ENCODE measurements at regions not wholly inside any gene's neighbourhood (a gene's known extent, or its start where the extent isn't known, plus 50 kb on each side); places are given as distances from the start of the nearest gene placed in this dataset.

GRCh38 chr2:43026426-43027096 is 199.8 kb downstream of the ZFP36L2 start:
- Histone ChIP-seq H3K27me3 (no peaks in the 10 kb centered on the region), H3K4me1 (peaks cover 0 to 33% of the 10 kb centered on the region in 2 donors), H3K4me3 (no peak overlapping the region), H3K27ac (peak overlapping the region; percentile 63 to 71), H3K36me3 (no peaks in the 10 kb centered on the region), H3K9me3 (peaks cover 0 to 5% of the 10 kb centered on the region in 2 donors)
- no peak for TF ChIP-seq CTCF (IDR thresholded peaks at IDR 0.05)
- DNase-seq (ENCODE audit: low spot score): no peak

GRCh38 chr2:43025709-43026295 is 200.6 kb downstream of the ZFP36L2 start:
- Histone ChIP-seq H3K4me3 (no peak overlapping the region), H3K36me3 (no peaks in the 10 kb centered on the region), H3K9me3 (peaks cover 0 to 5% of the 10 kb centered on the region in 2 donors), H3K4me1 (peaks cover 0 to 31% of the 10 kb centered on the region in 2 donors), H3K27me3 (no peaks in the 10 kb centered on the region), H3K27ac (peak overlapping the region in 1 of 2 donors; percentile 71)
- TF ChIP-seq CTCF (IDR thresholded peaks at IDR 0.05): no peak
- no peak for DNase-seq (ENCODE audit: low spot score)

GRCh38 chr2:43024515-43025011 is 201.8 kb downstream of the ZFP36L2 start:
- Histone ChIP-seq H3K27ac (peak overlapping the region in 1 of 2 donors; percentile 38), H3K27me3 (no peaks in the 10 kb centered on the region), H3K36me3 (no peaks in the 10 kb centered on the region), H3K9me3 (peaks cover 0 to 13% of the 10 kb centered on the region in 2 donors), H3K4me3 (no peak overlapping the region), H3K4me1 (peaks cover 0 to 35% of the 10 kb centered on the region in 2 donors)
- DNase-seq (ENCODE audit: low spot score): no peak
- TF ChIP-seq CTCF (IDR thresholded peaks at IDR 0.05): peak; percentile 80 to 96

GRCh38 chr2:43023791-43024514 is 202.5 kb downstream of the ZFP36L2 start:
- Histone ChIP-seq H3K27ac (no peak overlapping the region), H3K4me3 (no peak overlapping the region), H3K4me1 (peaks cover 0 to 40% of the 10 kb centered on the region in 2 donors), H3K36me3 (no peaks in the 10 kb centered on the region), H3K27me3 (no peaks in the 10 kb centered on the region), H3K9me3 (peaks cover 0 to 13% of the 10 kb centered on the region in 2 donors)
- TF ChIP-seq CTCF (IDR thresholded peaks at IDR 0.05): no peak
- no peak for DNase-seq (ENCODE audit: low spot score)

- DNase-seq (ENCODE audit: low spot score): no peak
- Histone ChIP-seq H3K27ac (no peak overlapping the region), H3K9me3 (peaks cover 0 to 13% of the 10 kb centered on the region in 2 donors), H3K4me3 (no peak overlapping the region), H3K4me1 (peaks cover 0 to 50% of the 10 kb centered on the region in 2 donors), H3K27me3 (no peaks in the 10 kb centered on the region), H3K36me3 (no peaks in the 10 kb centered on the region)
- no peak for TF ChIP-seq CTCF (IDR thresholded peaks at IDR 0.05)
Measured at GRCh38 chr2:43022896-43023295, 203.5 kb downstream of the ZFP36L2 start.
